MCF 10A (cell line): ENCODE measurements at regions not wholly inside any gene's neighbourhood (a gene's known extent, or its start where the extent isn't known, plus 50 kb on each side); places are given as distances from the start of the nearest gene placed in this dataset.

ENCODE experiments used
- BruUV-seq: library from RNA; stranded (reverse); fragments of 400-500 nt; replicated peaks from 2 replicates; lab custom pipeline; 2021; lab: Mats Ljungman, UMichigan
- CTCF ChIA-PET: fragments of 300-600 bp; sonication (Branson Sonifier 250); formaldehyde crosslinking; extraction: SDS; loops from one replicate; lab custom pipeline; 2021; ENCODE audit warnings: antibody characterized with exemption, inconsistent platforms; lab: Yijun Ruan, JAX
- POLR2A ChIA-PET: fragments of 300-600, 350-650 bp; sonication (Branson Sonifier 250); formaldehyde crosslinking; extraction: SDS; loops from one replicate; lab custom pipeline; 2020; ENCODE audit warnings: antibody characterized with exemption, inconsistent platforms; lab: Yijun Ruan, JAX
- DNase-seq: peaks from one replicate; pipeline ENCODE4 v3.0.0-alpha.2; 2018; ENCODE audit not compliant: unreplicated experiment
- H3K27ac Mint-ChIP-seq: one replicate; pipeline ENCODE4 v1.8.0; 2022; ENCODE audit warnings: mild to moderate bottlenecking, low read depth, mixed read lengths; ENCODE audit not compliant: unreplicated experiment
- H3K27me3 Mint-ChIP-seq: one replicate; pipeline ENCODE4 v1.8.0; 2022; ENCODE audit warnings: mixed read lengths; ENCODE audit not compliant: insufficient read depth, unreplicated experiment
- H3K36me3 Mint-ChIP-seq: one replicate; pipeline ENCODE4 v1.8.0; 2022; ENCODE audit warnings: mild to moderate bottlenecking, moderate library complexity, mixed read lengths; ENCODE audit not compliant: insufficient read depth, unreplicated experiment
- H3K4me1 Mint-ChIP-seq: one replicate; pipeline ENCODE4 v1.8.0; 2022; ENCODE audit warnings: mixed read lengths; ENCODE audit not compliant: insufficient read depth, unreplicated experiment
- H3K4me3 Mint-ChIP-seq: one replicate; pipeline ENCODE4 v1.8.0; 2022; ENCODE audit warnings: mild to moderate bottlenecking, moderate library complexity, mixed read lengths; ENCODE audit not compliant: unreplicated experiment
- H3K9me3 Mint-ChIP-seq: one replicate; pipeline ENCODE4 v1.8.0; 2022; ENCODE audit warnings: mixed read lengths; ENCODE audit not compliant: unreplicated experiment
- CTCF ChIP-seq: fragments of 200-600 bp; IDR thresholded peaks from one replicate; pipeline ENCODE4 v1.8.0; 2022; ENCODE audit warnings: antibody characterized with exemption, mild to moderate bottlenecking; ENCODE audit not compliant: unreplicated experiment
- intact Hi-C: fragments of 100-400 bp; cut with micrococcal nuclease; formaldehyde crosslinking; loops from 2 replicates; pipeline ENCODE4 v1.14.1; 2022

DNA sequence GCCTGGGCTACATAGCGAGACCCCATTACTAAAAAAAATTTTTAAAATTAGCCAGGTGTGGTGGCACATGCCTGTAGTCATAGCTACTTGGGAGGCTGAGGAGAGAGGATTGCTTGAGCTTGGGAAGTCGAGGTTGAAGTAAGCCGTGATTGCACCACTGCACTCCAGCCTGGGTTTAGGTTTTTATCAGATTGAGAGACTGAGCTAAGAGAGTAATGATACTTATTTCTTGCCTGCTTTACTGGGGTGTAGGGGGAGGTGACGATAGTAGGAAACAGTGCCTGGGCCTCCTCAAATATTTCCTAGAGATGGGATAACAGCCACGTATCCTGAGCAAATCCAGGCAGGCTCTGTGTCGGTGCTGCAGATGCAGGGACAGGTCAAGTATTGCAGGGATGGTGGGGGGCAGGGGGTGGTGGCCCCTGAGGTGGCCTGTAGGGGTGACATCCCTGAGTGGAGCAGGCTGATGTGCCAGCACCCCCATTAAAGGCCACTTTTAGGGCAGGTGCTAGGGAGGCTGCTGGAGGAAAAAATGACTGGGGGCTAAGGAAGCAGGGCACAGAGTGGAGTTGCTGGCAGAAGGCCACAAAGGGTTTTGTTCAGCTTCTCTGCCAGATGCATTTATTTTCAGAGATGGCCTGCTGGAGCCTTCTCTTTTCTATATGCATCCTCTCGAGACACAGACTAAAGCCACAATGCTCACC, 130.5 kb downstream of the RHOU start:
- CTCF ChIA-PET = interaction anchor here (0.6 to 1.8 kb wide), 3 partner anchors 12 to 363 kb away, joined by 3 to 8 read pairs (median 5); no protein-coding TSS in a partner anchor
- Mint-ChIP-seq H3K4me1 (peaks cover 22% of the 10 kb centered on the region), H3K27ac (no peak overlapping the region), H3K36me3 (no peaks in the 10 kb centered on the region), H3K9me3 (no peaks in the 10 kb centered on the region), H3K27me3 (peaks cover 37% of the 10 kb centered on the region), H3K4me3 (no peak overlapping the region)
- no peak for DNase-seq
- intact Hi-C loops = no loop called here
- POLR2A ChIA-PET = interaction anchor here (1.2 kb wide), 1 partner anchor 41 kb away, joined by 4 read pairs; no protein-coding TSS in a partner anchor
- BruUV-seq = no TSS peak
- no peak for TF ChIP-seq CTCF

GRCh38 chr1:228866468-228866867, 131.2 kb downstream of the RHOU start:
- Mint-ChIP-seq H3K4me3 (no peak overlapping the region), H3K4me1 (peaks cover 15% of the 10 kb centered on the region), H3K9me3 (no peaks in the 10 kb centered on the region), H3K27ac (no peak overlapping the region), H3K27me3 (peaks cover 37% of the 10 kb centered on the region), H3K36me3 (no peaks in the 10 kb centered on the region)
- no peak for TF ChIP-seq CTCF
- no TSS peak for BruUV-seq
- ChIA-PET POLR2A (no interaction called here), CTCF (interaction anchor here (1.3 to 1.8 kb wide), 2 partner anchors 12 to 362 kb away, joined by 5 to 8 read pairs; no protein-coding TSS in a partner anchor)
- no peak for DNase-seq
- intact Hi-C loops = no loop called here

DNA sequence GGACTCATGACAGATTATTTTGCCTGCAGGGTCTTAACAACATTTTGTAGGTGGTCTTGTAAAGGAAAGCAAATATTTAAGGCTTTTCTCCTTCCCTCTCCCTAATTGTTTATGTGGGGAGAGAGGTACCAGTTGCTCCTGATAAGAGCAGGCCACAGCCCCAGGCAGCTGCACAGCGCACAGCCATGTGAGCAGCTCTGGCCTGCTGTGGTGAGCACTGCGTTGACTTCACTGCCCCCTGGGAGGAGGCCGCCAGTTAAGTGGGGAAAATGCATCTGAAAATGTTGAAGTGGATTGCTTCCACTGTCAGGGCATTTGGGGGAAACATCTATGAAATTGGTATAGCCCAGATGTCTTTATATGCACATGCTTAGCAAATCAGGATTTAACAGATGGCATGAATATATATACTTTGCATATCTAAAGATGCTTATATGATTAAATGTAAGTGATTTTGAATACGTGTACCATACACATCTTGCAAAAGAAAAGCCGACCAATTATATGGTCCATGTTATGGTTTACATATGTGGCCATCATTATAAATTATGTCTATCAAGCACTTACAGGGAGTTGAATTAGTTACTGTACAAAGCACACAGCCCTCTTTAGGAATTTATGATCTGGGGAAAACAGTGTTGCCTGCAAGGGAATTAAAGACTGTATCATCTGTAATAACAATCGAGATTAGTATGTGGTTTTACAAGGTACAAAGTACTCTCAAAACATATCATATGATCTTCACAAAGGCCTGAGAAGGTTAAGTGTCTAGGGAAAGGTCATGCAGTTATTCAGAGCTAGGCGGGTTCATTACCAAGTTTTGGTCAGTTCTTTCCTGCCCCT, 132.1 kb downstream of the RHOU start:
- Mint-ChIP-seq H3K4me1 (peaks cover 6% of the 10 kb centered on the region), H3K36me3 (no peaks in the 10 kb centered on the region), H3K9me3 (no peaks in the 10 kb centered on the region), H3K4me3 (no peak overlapping the region), H3K27ac (no peak overlapping the region), H3K27me3 (peaks cover 35% of the 10 kb centered on the region)
- TF ChIP-seq CTCF = no peak
- ChIA-PET POLR2A (no interaction called here), CTCF (no interaction called here)
- no peak for DNase-seq
- intact Hi-C loops = no loop called here
- BruUV-seq = no TSS peak
